Ovary (tissue), 3 donors: ENCODE measurements at regions not wholly inside any gene's neighbourhood (a gene's known extent, or its start where the extent isn't known, plus 50 kb on each side); places are given as distances from the start of the nearest gene placed in this dataset.

ENCODE experiments used
- CTCF ChIP-seq, 3 donors: fragments of 450-650 bp in 2 of 3; fragments of 200-600 bp in 1 of 3; IDR thresholded peaks; one replicate each; pipeline versions ENCODE4 v1.5.1 to v1.8.0; 2016 to 2022; ENCODE audit warnings: antibody characterized with exemption in 3 of 3, mild to moderate bottlenecking in 1 of 3
- POLR2A ChIP-seq: fragments of 450-650 bp; IDR thresholded peaks from one replicate; pipeline ENCODE4 v1.6.1; 2017; ENCODE audit warnings: antibody characterized with exemption, mild to moderate bottlenecking, moderate library complexity
- donor health status: DM: no; HTN: no; CAD: no.

- TF ChIP-seq CTCF (IDR thresholded peaks at IDR 0.05), result no peak
- no peak for TF ChIP-seq POLR2A
Measured at GRCh38 chr1:244952940-244953339, 88.6 kb upstream of the HNRNPU start.
